Liver (tissue), 3 donors: ENCODE measurements at regions not wholly inside any gene's neighbourhood (a gene's known extent, or its start where the extent isn't known, plus 50 kb on each side); places are given as distances from the start of the nearest gene placed in this dataset.

Experiments
- HNF4G ChIP-seq: IDR thresholded peaks from 2 replicates; pipeline ENCODE4 v1.6.1; 2016; ENCODE audit warnings: antibody characterized with exemption
- JUND ChIP-seq, 2 donors: IDR thresholded peaks; 2 replicates each; pipeline ENCODE4 v1.6.1; 2016; ENCODE audit warnings: antibody characterized with exemption in 2 of 2
- RAD21 ChIP-seq, 2 donors: IDR thresholded peaks; 2 replicates each; pipeline ENCODE4 v1.6.1; 2016; ENCODE audit warnings: antibody characterized with exemption in 2 of 2, mild to moderate bottlenecking in 2 of 2
- SP1 ChIP-seq: IDR thresholded peaks from 2 replicates; pipeline ENCODE4 v1.6.1; 2018; ENCODE audit warnings: antibody characterized with exemption, mild to moderate bottlenecking
- YY1 ChIP-seq: IDR thresholded peaks from 2 replicates; pipeline ENCODE4 v1.6.1; 2016; ENCODE audit warnings: antibody characterized with exemption, mild to moderate bottlenecking
- TF ChIP-seq, protein P1 (sequence below): fragments of 150-350 bp; IDR thresholded peaks from 2 replicates; pipeline ENCODE4 v1.5.1; 2017; ENCODE audit warnings: improper control_type of control experiment, low read depth, low read length; ENCODE audit not compliant: missing input control
- TF ChIP-seq, protein P2 (sequence below): IDR thresholded peaks from 2 replicates; pipeline ENCODE4 v1.6.1; 2016; ENCODE audit warnings: antibody characterized with exemption
- TF ChIP-seq, protein P3 (sequence below): IDR thresholded peaks from 2 replicates; pipeline ENCODE4 v1.6.1; 2016; ENCODE audit warnings: antibody characterized with exemption
- TF ChIP-seq, protein P4 (sequence below): IDR thresholded peaks from 2 replicates; pipeline ENCODE4 v1.6.1; 2016; ENCODE audit warnings: antibody characterized with exemption, mild to moderate bottlenecking
- donor health status: healthy.
- donor health status: healthy.

DNA sequence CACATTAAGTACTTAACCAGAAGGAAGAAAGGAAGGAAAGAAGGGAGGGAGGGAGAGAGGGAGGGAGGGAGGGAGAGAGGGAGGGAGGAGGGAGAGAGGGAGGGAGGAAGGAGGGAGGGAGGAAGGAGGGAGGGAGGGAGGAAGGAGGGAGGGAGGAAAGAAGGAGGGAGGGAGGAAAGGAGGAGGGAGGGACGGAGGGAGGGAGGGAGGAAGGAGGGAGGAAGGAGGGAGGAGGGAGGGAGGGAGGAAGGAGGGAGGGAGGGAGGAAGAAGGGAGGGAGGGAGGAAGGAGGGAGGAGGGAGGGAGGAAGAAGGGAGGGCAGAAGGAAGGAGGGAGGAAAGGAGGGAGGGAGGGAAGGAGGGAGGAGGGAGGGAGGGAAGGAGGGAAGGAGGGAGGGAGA lies 363.3 kb downstream of the MBD2 start:
- TF ChIP-seq, protein P1, sequence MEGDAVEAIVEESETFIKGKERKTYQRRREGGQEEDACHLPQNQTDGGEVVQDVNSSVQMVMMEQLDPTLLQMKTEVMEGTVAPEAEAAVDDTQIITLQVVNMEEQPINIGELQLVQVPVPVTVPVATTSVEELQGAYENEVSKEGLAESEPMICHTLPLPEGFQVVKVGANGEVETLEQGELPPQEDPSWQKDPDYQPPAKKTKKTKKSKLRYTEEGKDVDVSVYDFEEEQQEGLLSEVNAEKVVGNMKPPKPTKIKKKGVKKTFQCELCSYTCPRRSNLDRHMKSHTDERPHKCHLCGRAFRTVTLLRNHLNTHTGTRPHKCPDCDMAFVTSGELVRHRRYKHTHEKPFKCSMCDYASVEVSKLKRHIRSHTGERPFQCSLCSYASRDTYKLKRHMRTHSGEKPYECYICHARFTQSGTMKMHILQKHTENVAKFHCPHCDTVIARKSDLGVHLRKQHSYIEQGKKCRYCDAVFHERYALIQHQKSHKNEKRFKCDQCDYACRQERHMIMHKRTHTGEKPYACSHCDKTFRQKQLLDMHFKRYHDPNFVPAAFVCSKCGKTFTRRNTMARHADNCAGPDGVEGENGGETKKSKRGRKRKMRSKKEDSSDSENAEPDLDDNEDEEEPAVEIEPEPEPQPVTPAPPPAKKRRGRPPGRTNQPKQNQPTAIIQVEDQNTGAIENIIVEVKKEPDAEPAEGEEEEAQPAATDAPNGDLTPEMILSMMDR: no peak
- TF ChIP-seq, protein P2, sequence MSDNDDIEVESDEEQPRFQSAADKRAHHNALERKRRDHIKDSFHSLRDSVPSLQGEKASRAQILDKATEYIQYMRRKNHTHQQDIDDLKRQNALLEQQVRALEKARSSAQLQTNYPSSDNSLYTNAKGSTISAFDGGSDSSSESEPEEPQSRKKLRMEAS: no peak
- no peak for TF ChIP-seq YY1
- no peak for TF ChIP-seq RAD21 (IDR thresholded peaks at IDR 0.05)
- TF ChIP-seq, protein P3, sequence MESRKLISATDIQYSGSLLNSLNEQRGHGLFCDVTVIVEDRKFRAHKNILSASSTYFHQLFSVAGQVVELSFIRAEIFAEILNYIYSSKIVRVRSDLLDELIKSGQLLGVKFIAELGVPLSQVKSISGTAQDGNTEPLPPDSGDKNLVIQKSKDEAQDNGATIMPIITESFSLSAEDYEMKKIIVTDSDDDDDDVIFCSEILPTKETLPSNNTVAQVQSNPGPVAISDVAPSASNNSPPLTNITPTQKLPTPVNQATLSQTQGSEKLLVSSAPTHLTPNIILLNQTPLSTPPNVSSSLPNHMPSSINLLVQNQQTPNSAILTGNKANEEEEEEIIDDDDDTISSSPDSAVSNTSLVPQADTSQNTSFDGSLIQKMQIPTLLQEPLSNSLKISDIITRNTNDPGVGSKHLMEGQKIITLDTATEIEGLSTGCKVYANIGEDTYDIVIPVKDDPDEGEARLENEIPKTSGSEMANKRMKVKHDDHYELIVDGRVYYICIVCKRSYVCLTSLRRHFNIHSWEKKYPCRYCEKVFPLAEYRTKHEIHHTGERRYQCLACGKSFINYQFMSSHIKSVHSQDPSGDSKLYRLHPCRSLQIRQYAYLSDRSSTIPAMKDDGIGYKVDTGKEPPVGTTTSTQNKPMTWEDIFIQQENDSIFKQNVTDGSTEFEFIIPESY: no peak
- TF ChIP-seq, protein P4, sequence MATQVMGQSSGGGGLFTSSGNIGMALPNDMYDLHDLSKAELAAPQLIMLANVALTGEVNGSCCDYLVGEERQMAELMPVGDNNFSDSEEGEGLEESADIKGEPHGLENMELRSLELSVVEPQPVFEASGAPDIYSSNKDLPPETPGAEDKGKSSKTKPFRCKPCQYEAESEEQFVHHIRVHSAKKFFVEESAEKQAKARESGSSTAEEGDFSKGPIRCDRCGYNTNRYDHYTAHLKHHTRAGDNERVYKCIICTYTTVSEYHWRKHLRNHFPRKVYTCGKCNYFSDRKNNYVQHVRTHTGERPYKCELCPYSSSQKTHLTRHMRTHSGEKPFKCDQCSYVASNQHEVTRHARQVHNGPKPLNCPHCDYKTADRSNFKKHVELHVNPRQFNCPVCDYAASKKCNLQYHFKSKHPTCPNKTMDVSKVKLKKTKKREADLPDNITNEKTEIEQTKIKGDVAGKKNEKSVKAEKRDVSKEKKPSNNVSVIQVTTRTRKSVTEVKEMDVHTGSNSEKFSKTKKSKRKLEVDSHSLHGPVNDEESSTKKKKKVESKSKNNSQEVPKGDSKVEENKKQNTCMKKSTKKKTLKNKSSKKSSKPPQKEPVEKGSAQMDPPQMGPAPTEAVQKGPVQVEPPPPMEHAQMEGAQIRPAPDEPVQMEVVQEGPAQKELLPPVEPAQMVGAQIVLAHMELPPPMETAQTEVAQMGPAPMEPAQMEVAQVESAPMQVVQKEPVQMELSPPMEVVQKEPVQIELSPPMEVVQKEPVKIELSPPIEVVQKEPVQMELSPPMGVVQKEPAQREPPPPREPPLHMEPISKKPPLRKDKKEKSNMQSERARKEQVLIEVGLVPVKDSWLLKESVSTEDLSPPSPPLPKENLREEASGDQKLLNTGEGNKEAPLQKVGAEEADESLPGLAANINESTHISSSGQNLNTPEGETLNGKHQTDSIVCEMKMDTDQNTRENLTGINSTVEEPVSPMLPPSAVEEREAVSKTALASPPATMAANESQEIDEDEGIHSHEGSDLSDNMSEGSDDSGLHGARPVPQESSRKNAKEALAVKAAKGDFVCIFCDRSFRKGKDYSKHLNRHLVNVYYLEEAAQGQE: no peak
- no peak for TF ChIP-seq HNF4G
- no peak for TF ChIP-seq SP1
- TF ChIP-seq JUND (IDR thresholded peaks at IDR 0.05): no peak
